Activated CD4-positive, alpha-beta T cell treated with anti-CD3 and anti-CD28 coated beads, Interleukin-2, Interleukin-4, amounts not matched to agents 100 ng/mL and 50 ng/mL, durations not matched to agents 16 hours and 8 hours (primary cell): ENCODE measurements at regions not wholly inside any gene's neighbourhood (a gene's known extent, or its start where the extent isn't known, plus 50 kb on each side); places are given as distances from the start of the nearest gene placed in this dataset.
"Not testable (repeated sequence)": the region's sequence is repeated elsewhere in the genome, so short reads cannot be mapped to it uniquely, and the experiment has no call there.

Experiments
- DNase-seq: peaks from one replicate; pipeline ENCODE4 v3.0.0-alpha.2; 2020; ENCODE audit warnings: low spot score

GRCh38 chr6:84871925-84872324 is 107.5 kb upstream of the TBX18 start:
- no peak for DNase-seq

DNA sequence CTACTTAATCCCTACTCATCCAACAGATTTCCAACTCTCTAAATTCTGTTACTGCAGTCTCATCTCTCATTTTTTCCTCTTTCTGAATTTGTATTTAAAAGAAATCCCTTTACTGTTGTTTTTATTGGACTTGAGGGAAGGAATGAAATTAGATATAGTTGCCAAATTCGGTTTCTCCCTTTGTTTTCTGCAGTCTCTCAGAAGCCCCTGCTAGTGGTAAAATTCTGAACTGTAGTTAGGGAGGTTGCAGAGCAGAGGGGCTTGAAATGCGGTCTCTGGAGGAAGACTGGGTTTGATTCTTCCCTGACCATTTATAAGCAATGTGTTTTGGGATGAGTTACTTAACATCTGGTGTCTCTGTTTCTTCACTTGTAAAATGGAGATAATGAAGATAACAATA is 106.3 kb upstream of the TBX18 start:
- no peak for DNase-seq

DNA sequence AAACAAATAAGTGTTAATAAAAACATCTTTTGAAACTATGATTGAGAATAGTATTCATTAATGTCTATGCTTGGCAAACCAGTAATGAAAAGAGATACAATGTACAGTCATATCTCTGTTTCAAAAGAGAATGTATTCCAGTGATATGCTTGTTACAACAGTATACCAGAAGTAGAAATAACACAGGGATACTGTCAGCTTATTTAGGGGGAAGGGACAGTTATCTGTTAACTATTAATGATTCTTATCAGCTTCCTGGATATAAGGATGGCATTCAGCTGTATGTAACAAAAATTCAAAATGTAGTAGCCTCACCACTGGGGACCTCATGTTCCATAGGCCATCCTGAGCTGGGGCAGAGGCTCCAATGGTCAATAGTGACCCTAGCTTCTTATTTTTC is 103.8 kb upstream of the TBX18 start:
- DNase-seq: no peak

DNA sequence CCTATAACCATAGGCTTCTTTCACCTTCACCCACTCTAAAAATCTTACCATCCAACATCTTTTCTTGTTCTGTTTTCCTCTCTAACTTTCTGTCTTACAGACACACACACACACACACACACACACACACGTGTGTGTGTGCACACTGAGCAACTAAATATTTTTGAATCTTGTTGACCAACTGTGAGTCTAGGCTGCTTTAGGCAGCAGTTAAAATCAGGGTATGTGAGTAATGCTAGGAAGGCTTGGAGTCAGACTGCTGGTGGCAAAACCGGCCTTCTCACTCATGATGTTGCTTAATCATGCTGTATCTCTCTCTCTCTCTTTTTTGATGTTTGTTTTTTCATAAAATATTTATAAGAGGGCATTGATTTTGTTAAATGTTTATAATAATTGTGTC is 103.1 kb upstream of the TBX18 start:
- no peak for DNase-seq

DNA sequence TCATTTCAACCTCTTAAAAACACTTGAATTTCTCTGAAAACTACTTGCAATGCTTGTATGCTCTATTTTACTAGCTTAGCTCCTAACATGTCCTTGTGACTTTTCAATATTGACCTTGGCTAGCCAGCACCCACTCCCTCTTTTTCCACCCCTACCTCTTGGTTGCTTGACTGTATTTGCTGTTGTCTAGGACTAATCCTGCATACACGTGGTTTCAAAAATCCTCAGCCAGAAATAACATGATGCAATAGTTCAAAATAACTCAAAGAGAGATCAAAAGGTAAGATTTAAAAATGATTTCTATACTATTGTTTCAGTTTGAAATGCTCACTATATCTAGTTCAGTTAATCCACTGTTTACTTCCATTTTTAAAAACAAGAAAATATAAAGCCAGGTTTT is 102.3 kb upstream of the TBX18 start:
- no peak for DNase-seq

GRCh38 chr6:84865372-84865771 is 101.0 kb upstream of the TBX18 start:
- DNase-seq: not testable (repeated sequence)

GRCh38 chr6:84862843-84863242 is 98.4 kb upstream of the TBX18 start:
- no peak for DNase-seq

DNA sequence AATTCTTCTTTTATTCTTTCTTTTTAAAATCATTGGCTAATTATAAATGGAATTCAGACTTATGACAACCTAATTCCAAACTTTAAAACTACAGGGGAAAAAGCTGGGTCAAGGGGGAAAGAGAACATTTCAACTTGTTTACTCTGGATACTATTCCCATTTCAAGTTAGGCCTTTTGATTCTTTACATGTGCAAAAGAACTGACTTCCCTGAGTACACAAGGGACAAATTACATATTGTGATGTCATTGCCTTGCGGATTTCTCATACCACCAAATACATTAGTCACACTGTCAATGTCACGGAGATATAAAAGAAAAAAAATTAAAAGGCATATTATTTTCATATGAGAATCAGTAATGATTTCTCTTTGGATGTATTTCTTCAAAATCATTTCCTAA is 96.5 kb upstream of the TBX18 start:
- DNase-seq: no peak

- DNase-seq: no peak
These were observed 96.1 kb upstream of the TBX18 start for GRCh38 chr6:84860509-84860908.

- no peak for DNase-seq
These were observed 90.5 kb upstream of the TBX18 start for GRCh38 chr6:84854811-84855400.

- no peak for DNase-seq
These were observed 89.5 kb upstream of the TBX18 start for GRCh38 chr6:84853901-84854300.

DNA sequence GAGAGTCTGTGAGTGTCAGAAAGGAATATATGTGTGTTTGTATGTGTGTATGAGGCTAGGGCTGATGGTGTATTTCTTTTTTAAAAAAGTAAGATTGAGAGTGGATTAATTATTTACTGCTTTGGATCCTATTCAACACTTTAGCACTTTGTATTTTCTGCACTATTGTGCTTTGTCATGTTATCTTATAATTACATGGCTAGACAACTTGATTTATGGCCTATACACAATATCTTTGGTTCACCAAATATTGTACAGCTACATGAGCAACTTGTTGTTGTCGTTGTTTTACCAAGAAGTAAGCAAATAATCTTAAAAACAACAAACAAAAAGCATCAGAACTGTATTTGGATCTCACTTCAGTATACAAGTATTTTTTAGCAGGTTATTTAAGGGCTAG is 84.6 kb upstream of the TBX18 start:
- DNase-seq: no peak

DNA sequence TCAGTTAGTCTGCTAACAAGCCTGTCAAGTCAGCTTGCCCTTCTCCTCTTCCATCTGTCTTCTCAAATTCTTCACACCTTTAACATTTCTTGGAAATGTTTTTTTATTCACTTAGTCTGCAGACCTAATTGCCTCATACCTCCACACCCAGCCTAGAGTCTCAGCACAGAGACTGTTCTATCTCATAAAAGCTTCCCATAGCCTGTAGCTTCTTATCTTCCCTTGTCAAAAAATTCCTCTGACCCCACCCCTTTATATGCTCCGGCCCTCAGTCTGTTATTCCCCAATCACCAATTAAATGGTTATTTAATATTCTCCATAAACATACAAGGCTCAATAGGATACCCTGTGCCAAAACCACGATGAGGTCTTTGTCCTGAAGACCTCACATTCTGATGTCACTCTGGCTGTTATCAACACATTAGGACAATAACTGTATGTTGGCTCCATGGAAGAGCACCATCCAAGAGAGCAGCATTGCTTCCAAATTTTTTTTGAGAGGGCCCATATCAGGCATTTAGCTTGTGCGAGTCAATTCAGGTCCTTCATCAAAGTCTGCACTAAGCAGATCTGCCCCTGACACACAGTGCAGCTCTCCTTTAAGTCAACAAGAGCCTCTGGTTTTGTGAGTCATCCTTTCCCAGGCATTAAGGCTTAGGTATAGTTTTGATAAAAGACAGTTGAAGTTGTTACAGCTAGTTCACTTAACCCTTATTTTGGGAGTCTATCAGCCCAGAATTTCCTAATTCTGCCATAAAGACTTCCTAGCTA is 83.2 kb upstream of the TBX18 start:
- no peak for DNase-seq

GRCh38 chr6:84842525-84843166 is 78.2 kb upstream of the TBX18 start:
- no peak for DNase-seq

GRCh38 chr6:84837068-84837866 is 72.9 kb upstream of the TBX18 start:
- not testable (repeated sequence) for DNase-seq

- DNase-seq: no peak
These were observed 72.0 kb upstream of the TBX18 start for GRCh38 chr6:84836366-84836765.

DNA sequence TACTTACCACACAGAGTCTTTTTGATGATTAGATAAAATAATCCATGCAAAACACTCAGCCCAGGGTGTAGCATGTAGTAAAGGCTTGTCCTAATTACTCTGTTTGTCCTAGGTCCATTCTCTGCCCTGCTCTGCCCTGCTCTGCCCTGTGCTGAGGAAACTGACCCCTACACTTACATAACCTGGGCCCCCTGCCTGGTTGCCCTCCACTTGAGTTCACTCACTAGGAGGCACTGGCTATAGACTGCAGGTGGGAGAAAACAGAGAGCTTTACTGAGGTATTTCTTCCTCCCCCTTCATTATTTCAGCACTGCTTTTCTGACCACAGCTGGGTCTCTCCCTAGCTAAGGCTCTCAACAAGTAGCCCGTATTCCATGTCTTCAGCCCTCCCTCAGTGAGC is 70.9 kb upstream of the TBX18 start:
- DNase-seq: no peak

DNA sequence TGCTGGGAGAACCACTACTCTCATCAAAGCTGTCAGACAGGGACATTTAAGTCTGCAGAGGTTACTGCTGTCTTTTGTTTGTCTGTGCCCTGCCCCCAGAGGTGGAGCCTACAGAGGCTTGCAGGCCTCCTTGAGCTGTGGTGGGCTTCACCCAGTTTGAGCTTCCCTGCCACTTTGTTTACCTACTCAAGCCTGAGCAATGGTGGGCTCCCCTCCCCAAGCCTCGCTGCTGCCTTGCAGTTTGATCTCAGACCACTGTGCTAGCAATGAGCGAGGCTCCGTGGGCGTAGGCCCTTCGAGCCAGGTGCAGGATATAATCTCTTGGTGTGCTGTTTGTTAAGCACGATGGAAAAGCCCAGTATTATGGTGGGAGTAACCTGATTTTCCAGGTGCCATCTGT is 67.5 kb upstream of the TBX18 start:
- DNase-seq: not testable (repeated sequence)

- no peak for DNase-seq
These were observed 61.1 kb upstream of the TBX18 start for GRCh38 chr6:84825461-84825860.

DNA sequence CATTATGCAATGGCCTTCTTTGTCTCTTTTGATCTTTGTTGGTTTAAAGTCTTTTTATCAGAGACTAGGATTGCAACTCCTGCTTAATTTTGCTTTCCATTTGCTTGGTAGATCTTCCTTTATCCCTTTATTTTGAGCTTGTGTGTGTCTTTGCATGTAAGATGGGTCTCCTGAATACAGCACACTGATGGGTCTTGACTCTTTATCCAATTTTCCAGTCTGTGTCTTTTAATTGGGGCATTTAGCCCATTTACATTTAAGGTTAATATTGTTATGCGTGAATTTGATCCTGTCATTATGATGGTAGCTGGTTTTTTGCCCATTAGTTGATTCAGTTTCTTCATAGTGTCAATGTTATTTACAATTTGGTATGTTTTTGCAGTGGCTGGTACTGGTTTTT is 56.9 kb upstream of the TBX18 start:
- DNase-seq: not testable (repeated sequence)

DNA sequence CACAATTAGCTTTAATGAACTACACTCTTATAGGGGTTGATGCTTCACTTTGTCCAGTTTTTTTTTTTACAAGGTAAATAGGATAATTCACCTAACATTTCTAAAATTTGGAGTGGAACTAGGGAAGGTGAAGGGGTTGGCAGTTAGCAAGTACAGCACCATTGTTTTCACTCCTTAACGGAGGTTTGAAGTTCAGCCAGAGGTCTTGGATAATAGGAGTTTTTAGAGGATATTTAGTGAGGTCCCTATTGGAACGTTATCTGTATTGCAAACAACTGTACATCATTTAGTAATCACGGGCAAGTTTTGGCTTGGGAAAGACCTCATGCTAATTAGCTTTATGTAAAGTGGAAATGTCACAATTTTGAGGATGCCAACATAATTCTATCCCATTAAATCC is 52.3 kb upstream of the TBX18 start:
- DNase-seq: no peak

DNA sequence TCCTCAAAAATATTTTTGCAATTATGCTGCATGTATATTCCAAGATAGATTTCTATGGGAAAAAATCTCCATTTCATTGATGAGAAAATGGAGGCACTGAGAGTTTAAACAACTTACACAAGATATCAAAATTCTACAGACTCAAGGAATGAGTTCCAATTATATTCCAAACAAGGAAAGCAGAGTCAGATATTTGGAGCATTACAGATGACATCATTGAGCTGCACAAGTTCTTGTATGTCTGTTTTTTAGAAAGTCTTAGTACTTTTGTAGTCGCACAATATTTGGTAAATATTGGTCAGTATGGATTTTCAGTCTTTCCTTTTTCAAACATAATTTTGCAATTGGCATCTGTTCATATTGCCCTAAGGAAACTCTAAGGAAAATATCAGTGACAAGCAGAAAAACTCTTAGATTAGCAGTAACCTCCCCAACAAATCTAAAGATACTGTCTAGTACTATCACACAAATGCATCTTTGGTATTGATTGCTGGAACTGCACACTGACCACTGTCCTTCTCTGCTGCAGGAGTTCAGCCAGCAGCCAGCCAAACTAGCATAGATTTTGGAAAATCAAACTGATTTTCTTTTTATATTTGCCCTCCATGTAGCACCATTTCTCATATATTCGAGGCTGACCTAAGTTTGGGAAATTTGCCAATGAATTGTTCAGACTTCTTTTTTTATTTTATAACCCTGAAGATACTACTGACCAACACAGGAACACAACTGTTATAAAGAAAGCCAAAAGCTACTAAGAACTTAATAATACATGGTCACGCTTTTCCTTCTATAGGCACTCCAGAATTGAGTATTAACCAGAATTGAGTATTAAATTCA is 51.7 kb upstream of the TBX18 start:
- no peak for DNase-seq
